Tibial nerve (tissue), 4 donors: ENCODE measurements at regions not wholly inside any gene's neighbourhood (a gene's known extent, or its start where the extent isn't known, plus 50 kb on each side); places are given as distances from the start of the nearest gene placed in this dataset.

ENCODE experiments used
- DNase-seq, 2 donors: peaks; one replicate each; pipeline ENCODE4 v3.0.0-alpha.2; 2019; ENCODE audit warnings: low spot score in 2 of 2
- H3K27ac ChIP-seq, 4 donors: fragments of 200-600 bp; sonication (generic) in 3 of 4; one replicate each; pipeline ENCODE4 v1.5.1; 2017 to 2019; ENCODE audit warnings: mild to moderate bottlenecking in 1 of 4
- H3K27me3 ChIP-seq, 2 donors: fragments of 200-600 bp; sonication (generic) in 1 of 2; one replicate each; pipeline versions ENCODE4 v1.5.1 to v1.6.0; 2017 to 2019
- H3K36me3 ChIP-seq, 3 donors: fragments of 200-600 bp; sonication (generic); one replicate each; pipeline ENCODE4 v1.5.1; 2018 to 2019
- H3K4me1 ChIP-seq, 4 donors: fragments of 200-600 bp; sonication (generic) in 3 of 4; one replicate each; pipeline ENCODE4 v1.5.1; 2017 to 2019
- H3K4me3 ChIP-seq, 4 donors: fragments of 200-600 bp; sonication (generic) in 3 of 4; one replicate each; pipeline ENCODE4 v1.5.1; 2017 to 2019; ENCODE audit warnings: mild to moderate bottlenecking in 1 of 4, moderate library complexity in 1 of 4
- H3K9me3 ChIP-seq, 4 donors: fragments of 200-600 bp; sonication (generic) in 3 of 4; one replicate each; pipeline ENCODE4 v1.5.1; 2017 to 2019
- CTCF ChIP-seq, 5 experiments: fragments of 200-600 bp in 3 of 5; fragments of 450-650 bp in 2 of 5; sonication (generic) in 3 of 5; IDR thresholded peaks; one replicate each; pipeline ENCODE4 v1.5.1; 2016 to 2019; ENCODE audit warnings: antibody characterized with exemption in 5 of 5, mild to moderate bottlenecking in 3 of 5, moderate library complexity in 2 of 5
- EP300 ChIP-seq, 2 donors: sonication (generic); formaldehyde crosslinking; IDR thresholded peaks; one replicate each; pipeline ENCODE4 v1.6.1; 2017; ENCODE audit warnings: antibody characterized with exemption in 2 of 2, mild to moderate bottlenecking in 1 of 2
- POLR2A ChIP-seq, 2 donors: fragments of 450-650 bp; IDR thresholded peaks; one replicate each; pipeline ENCODE4 v1.6.1; 2017; ENCODE audit warnings: antibody characterized with exemption in 2 of 2, mild to moderate bottlenecking in 2 of 2, moderate library complexity in 2 of 2
- WGBS, 2 donors: methylation state at CpG; one replicate each; pipeline ENCODE4 v1.1.5; 2018; 5-methylcytosine and 5-hydroxymethylcytosine counted together

- Histone ChIP-seq H3K4me3 (no peak overlapping the region), H3K27ac (no peak overlapping the region), H3K4me1 (no peaks in the 10 kb centered on the region), H3K27me3 (no peaks in the 10 kb centered on the region), H3K36me3 (no peaks in the 10 kb centered on the region), H3K9me3 (peaks cover 0 to 33% (median 16%) of the 10 kb centered on the region in 4 donors)
- TF ChIP-seq EP300 (IDR thresholded peaks at IDR 0.05) (no peak), CTCF (IDR thresholded peaks at IDR 0.05) (no peak), POLR2A (IDR thresholded peaks at IDR 0.05) (no peak)
- WGBS, 2 donors: 55 to 70% methylated on average over 1 of the region's 1 CpG
- DNase-seq: no peak
Observed at GRCh38 chr18:22657619-22658018, 239.9 kb upstream of the CTAGE1 start.

GRCh38 chr18:22658318-22658717 is 240.6 kb upstream of the CTAGE1 start:
- Histone ChIP-seq H3K27ac (no peak overlapping the region), H3K9me3 (peaks cover 0 to 36% (median 16%) of the 10 kb centered on the region in 4 donors), H3K36me3 (no peaks in the 10 kb centered on the region), H3K4me3 (no peak overlapping the region), H3K4me1 (no peaks in the 10 kb centered on the region), H3K27me3 (no peaks in the 10 kb centered on the region)
- WGBS, 2 donors: 63 to 77% methylated on average over 2 of the region's 2 CpGs
- no peak for DNase-seq
- no peak for TF ChIP-seq CTCF (IDR thresholded peaks at IDR 0.05)
- TF ChIP-seq EP300 (IDR thresholded peaks at IDR 0.05): no peak
- no peak for TF ChIP-seq POLR2A (IDR thresholded peaks at IDR 0.05)

GRCh38 chr18:22663378-22663777 is 245.7 kb upstream of the CTAGE1 start:
- H3K4me1 ChIP-seq: no peaks in the 10 kb centered on the region
- H3K4me3 ChIP-seq: no peak overlapping the region
- H3K9me3 ChIP-seq: peaks cover 0 to 28% (median 11%) of the 10 kb centered on the region in 4 donors
- WGBS, 2 donors: 91 to 92% methylated on average over 1 of the region's 1 CpG
- H3K27ac ChIP-seq: no peak overlapping the region
- TF ChIP-seq CTCF (IDR thresholded peaks at IDR 0.05): no peak
- TF ChIP-seq POLR2A (IDR thresholded peaks at IDR 0.05): no peak
- TF ChIP-seq EP300 (IDR thresholded peaks at IDR 0.05): no peak
- H3K27me3 ChIP-seq: no peaks in the 10 kb centered on the region
- DNase-seq: no peak
- no peaks in the 10 kb centered on the region for H3K36me3 ChIP-seq

DNA sequence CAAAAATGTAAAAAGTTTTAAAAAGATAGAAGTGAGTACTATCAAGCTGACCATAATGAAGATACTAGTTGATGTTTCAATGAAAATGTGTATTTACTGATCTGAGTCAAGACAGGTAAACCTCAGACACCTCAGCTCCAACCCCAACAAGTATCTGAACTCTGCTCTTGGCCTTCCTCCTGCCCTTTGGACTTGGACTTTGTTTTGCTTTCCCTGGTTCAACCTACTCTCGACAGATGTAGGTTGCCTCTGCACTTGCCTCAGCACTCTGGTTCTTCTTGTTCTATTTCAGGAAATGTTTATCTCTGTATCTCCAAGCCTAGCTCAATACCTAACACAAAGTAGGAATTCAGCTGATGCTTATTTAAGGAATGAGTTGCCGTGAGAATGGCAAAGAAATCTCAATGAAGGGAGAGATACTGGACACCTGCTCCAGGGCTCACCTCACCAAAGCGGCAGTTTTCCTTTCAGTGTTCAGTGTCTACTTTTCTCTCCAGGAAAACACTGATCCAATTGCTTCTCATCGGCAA is 248.8 kb upstream of the CTAGE1 start:
- no peaks in the 10 kb centered on the region for H3K4me1 ChIP-seq
- no peak for DNase-seq
- H3K27me3 ChIP-seq: no peaks in the 10 kb centered on the region
- H3K36me3 ChIP-seq: no peaks in the 10 kb centered on the region
- WGBS, 2 donors: 87 to 89% methylated on average over 4 of the region's 4 CpGs
- no peak for TF ChIP-seq POLR2A (IDR thresholded peaks at IDR 0.05)
- no peak for TF ChIP-seq CTCF (IDR thresholded peaks at IDR 0.05)
- TF ChIP-seq EP300 (IDR thresholded peaks at IDR 0.05): no peak
- no peak overlapping the region for H3K27ac ChIP-seq
- peaks cover 0 to 24% (median 6%) of the 10 kb centered on the region in 4 donors for H3K9me3 ChIP-seq
- H3K4me3 ChIP-seq: no peak overlapping the region

- DNase-seq: no peak
- no peaks in the 10 kb centered on the region for H3K4me1 ChIP-seq
- no peaks in the 10 kb centered on the region for H3K27me3 ChIP-seq
- H3K9me3 ChIP-seq: peaks cover 0 to 24% (median 6%) of the 10 kb centered on the region in 4 donors
- TF ChIP-seq EP300 (IDR thresholded peaks at IDR 0.05): no peak
- no peak for TF ChIP-seq POLR2A (IDR thresholded peaks at IDR 0.05)
- TF ChIP-seq CTCF (IDR thresholded peaks at IDR 0.05): no peak
- no peak overlapping the region for H3K4me3 ChIP-seq
- no peaks in the 10 kb centered on the region for H3K36me3 ChIP-seq
- no peak overlapping the region for H3K27ac ChIP-seq
- WGBS, 2 donors: 84 to 90% methylated on average over 4 of the region's 4 CpGs
Observed at GRCh38 chr18:22667156-22667555, 249.4 kb upstream of the CTAGE1 start.
